Stomach (tissue), 8 donors: ENCODE measurements at regions not wholly inside any gene's neighbourhood (a gene's known extent, or its start where the extent isn't known, plus 50 kb on each side); places are given as distances from the start of the nearest gene placed in this dataset.

ENCODE experiments used
- DNase-seq, 2 donors: peaks; one replicate each; pipeline versions ENCODE4 v3.0.0 to v3.0.0-alpha.2; 2013 to 2019
- H3K27ac ChIP-seq, 5 donors: fragments of 200-600 bp in 4 of 5; sonication (generic) in 4 of 5; one replicate each; pipeline ENCODE4 v1.5.1; 2013 to 2019; ENCODE audit warnings: mild to moderate bottlenecking in 1 of 5, moderate library complexity in 1 of 5
- H3K27me3 ChIP-seq, 3 donors: fragments of 200-600 bp; sonication (generic); one replicate each; pipeline ENCODE4 v1.5.1; 2017 to 2019; ENCODE audit warnings: mixed run types in 1 of 3
- H3K36me3 ChIP-seq, 4 donors: fragments of 200-600 bp; sonication (generic); 1 replicate in 3 of 4; 2 replicates in 1 of 4; pipeline ENCODE4 v1.5.1; 2016 to 2019
- H3K4me1 ChIP-seq, 4 donors: fragments of 200-600 bp; sonication (generic); one replicate each; pipeline ENCODE4 v1.5.1; 2016 to 2019
- H3K4me3 ChIP-seq, 4 donors: fragments of 200-600 bp; sonication (generic) in 3 of 4; one replicate each; pipeline ENCODE4 v1.5.1; 2016 to 2019; ENCODE audit warnings: mild to moderate bottlenecking in 1 of 4
- H3K9me3 ChIP-seq, 4 donors: fragments of 200-600 bp; sonication (generic); one replicate each; pipeline ENCODE4 v1.5.1; 2016 to 2019
- CTCF ChIP-seq, 7 experiments: fragments of 450-650 bp in 4 of 7; fragments of 200-600 bp in 3 of 7; sonication (generic) in 3 of 7; IDR thresholded peaks; one replicate each; pipeline ENCODE4 v1.5.1; 2016 to 2019; ENCODE audit warnings: antibody characterized with exemption in 7 of 7, control low read depth in 2 of 7, mild to moderate bottlenecking in 1 of 7
- EP300 ChIP-seq: sonication (generic); formaldehyde crosslinking; IDR thresholded peaks from one replicate; pipeline ENCODE4 v1.6.1; 2017; ENCODE audit warnings: antibody characterized with exemption
- POLR2A ChIP-seq, 4 donors: fragments of 450-650 bp; IDR thresholded peaks; one replicate each; pipeline ENCODE4 v1.6.1; 2016; ENCODE audit warnings: antibody characterized with exemption in 4 of 4, control low read depth in 2 of 4, mild to moderate bottlenecking in 1 of 4, moderate library complexity in 1 of 4
- POLR2AphosphoS5 ChIP-seq, 3 donors: sonication (generic); formaldehyde crosslinking; IDR thresholded peaks; one replicate each; pipeline ENCODE4 v1.6.1; 2016; ENCODE audit warnings: antibody characterized with exemption in 3 of 3
- WGBS, 5 donors: extraction: QIAGEN DNeasy Blood & Tissue Kit in 3 of 5; methylation state at CpG; one replicate each; pipeline versions ENCODE4 v1.1.5 to v1.1.7; 2013 to 2018; 5-methylcytosine and 5-hydroxymethylcytosine counted together
- intact Hi-C: fragments of 100-400 bp; cut with DNase I; formaldehyde crosslinking; loops from one replicate; pipeline ENCODE4 v1.15.1; 2023; ENCODE audit warnings: low total_unique reads
- donor health status: healthy with polysubstance abuse.
- donor health status: Bipolar disorder and iron deficiency.
- donor health status: healthy.

- TF ChIP-seq POLR2A (IDR thresholded peaks at IDR 0.05) (no peak), CTCF (IDR thresholded peaks at IDR 0.05) (no peak), POLR2AphosphoS5 (IDR thresholded peaks at IDR 0.05) (no peak)
- WGBS, 5 donors, result 34 to 45% (median 37%) methylated on average over 2 of the region's 2 CpGs
- H3K36me3 ChIP-seq, result no peaks in the 10 kb centered on the region
- no peak overlapping the region for H3K27ac ChIP-seq
- H3K9me3 ChIP-seq, result no peaks in the 10 kb centered on the region
- DNase-seq, result no peak
- no peak overlapping the region for H3K4me3 ChIP-seq
- intact Hi-C loops, result no loop called here
- H3K27me3 ChIP-seq, result no peaks in the 10 kb centered on the region
- no peaks in the 10 kb centered on the region for H3K4me1 ChIP-seq
Measured at GRCh38 chr1:219689774-219690173, 76.9 kb upstream of the ZC3H11B start.

GRCh38 chr1:219687779-219688178 is 74.9 kb upstream of the ZC3H11B start:
- no peaks in the 10 kb centered on the region for H3K27me3 ChIP-seq
- intact Hi-C loops, result no loop called here
- H3K27ac ChIP-seq, result no peak overlapping the region
- no peaks in the 10 kb centered on the region for H3K9me3 ChIP-seq
- TF ChIP-seq EP300, result no peak
- no peak for TF ChIP-seq POLR2A (IDR thresholded peaks at IDR 0.05)
- TF ChIP-seq CTCF (IDR thresholded peaks at IDR 0.05), result no peak
- TF ChIP-seq POLR2AphosphoS5 (IDR thresholded peaks at IDR 0.05), result no peak
- H3K4me1 ChIP-seq, result no peaks in the 10 kb centered on the region
- no peak for DNase-seq
- H3K4me3 ChIP-seq, result no peak overlapping the region
- no peaks in the 10 kb centered on the region for H3K36me3 ChIP-seq

DNA sequence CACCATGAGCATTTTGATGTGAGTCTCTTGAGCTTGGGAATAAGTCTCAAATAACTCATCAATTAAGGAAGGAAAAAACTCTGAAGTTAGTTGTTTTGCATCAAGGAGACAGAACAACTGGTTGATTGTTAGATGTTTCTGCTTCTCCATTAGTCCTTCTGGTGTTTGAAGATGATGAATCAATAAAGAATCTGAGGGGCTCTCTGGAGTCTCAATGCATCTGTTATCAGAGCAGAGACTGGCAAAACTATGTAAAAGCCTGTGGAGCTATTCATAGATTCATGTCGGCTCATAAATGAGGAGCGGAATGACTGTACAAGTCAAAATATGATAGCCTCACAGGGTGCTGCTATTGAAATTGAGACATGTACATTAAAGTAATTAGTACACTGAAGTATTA is 73.3 kb upstream of the ZC3H11B start:
- no peaks in the 10 kb centered on the region for H3K27me3 ChIP-seq
- intact Hi-C loops, result no loop called here
- no peaks in the 10 kb centered on the region for H3K36me3 ChIP-seq
- TF ChIP-seq POLR2AphosphoS5 (IDR thresholded peaks at IDR 0.05) (no peak), CTCF (IDR thresholded peaks at IDR 0.05) (no peak), EP300 (no peak), POLR2A (IDR thresholded peaks at IDR 0.05) (no peak)
- H3K4me1 ChIP-seq, result no peaks in the 10 kb centered on the region
- H3K4me3 ChIP-seq, result no peak overlapping the region
- no peak overlapping the region for H3K27ac ChIP-seq
- H3K9me3 ChIP-seq, result no peaks in the 10 kb centered on the region
- DNase-seq, result no peak
- 89 to 98% (median 94%) methylated on average over 2 of the region's 2 CpGs for WGBS, 5 donors

DNA sequence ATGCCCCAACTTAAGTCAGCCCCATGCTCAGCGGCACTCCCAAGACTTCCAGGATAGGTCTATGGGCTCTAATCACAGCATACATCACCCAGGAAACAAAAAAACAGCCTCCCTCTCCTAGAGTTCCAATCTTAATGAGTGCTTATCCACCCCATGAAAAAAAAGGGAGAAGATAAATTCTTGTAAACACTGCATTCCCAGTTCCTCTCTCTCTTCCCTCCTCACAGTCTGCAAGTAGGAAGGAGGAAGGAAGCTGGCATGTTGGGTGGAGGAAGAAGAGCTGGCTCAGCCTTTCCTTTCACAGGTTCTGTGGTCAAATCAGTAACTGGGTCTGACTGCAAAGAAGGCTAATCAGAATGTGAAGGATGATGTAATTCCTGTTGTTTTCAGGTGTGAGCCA is 69.9 kb upstream of the ZC3H11B start:
- Histone ChIP-seq H3K27ac (no peak overlapping the region), H3K4me3 (no peak overlapping the region), H3K4me1 (no peaks in the 10 kb centered on the region), H3K9me3 (no peaks in the 10 kb centered on the region), H3K36me3 (no peaks in the 10 kb centered on the region), H3K27me3 (no peaks in the 10 kb centered on the region)
- intact Hi-C loops, result no loop called here
- 61 to 80% (median 77%) methylated on average over 1 of the region's 1 CpG for WGBS, 5 donors
- no peak for DNase-seq
- no peak for TF ChIP-seq POLR2AphosphoS5 (IDR thresholded peaks at IDR 0.05)
- no peak for TF ChIP-seq POLR2A (IDR thresholded peaks at IDR 0.05)
- no peak for TF ChIP-seq CTCF (IDR thresholded peaks at IDR 0.05)
- no peak for TF ChIP-seq EP300

DNA sequence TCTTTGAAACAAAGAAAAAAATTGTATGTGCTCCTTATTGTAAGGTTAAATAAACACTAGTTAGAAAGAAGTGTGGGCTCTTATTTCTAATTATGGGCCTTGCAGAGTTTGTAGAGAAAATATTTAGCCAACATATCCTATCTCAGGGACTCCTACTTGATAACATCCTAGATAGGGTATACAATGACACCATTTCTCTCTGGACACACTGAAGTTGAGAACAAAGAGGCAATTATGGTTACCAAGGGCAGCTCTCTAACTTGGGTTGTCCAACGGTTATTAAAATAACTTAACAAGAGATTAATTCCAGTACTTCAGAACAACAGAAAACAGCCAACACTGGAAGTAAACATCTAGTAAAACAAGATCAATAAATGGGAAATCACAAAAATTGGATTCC is 69.0 kb upstream of the ZC3H11B start:
- Histone ChIP-seq H3K36me3 (no peaks in the 10 kb centered on the region), H3K27ac (no peak overlapping the region), H3K9me3 (no peaks in the 10 kb centered on the region), H3K4me1 (no peaks in the 10 kb centered on the region), H3K27me3 (no peaks in the 10 kb centered on the region), H3K4me3 (no peak overlapping the region)
- intact Hi-C loops, result no loop called here
- no peak for DNase-seq
- WGBS, 5 donors, result 29 to 60% (median 43%) methylated on average over 1 of the region's 1 CpG
- TF ChIP-seq CTCF (IDR thresholded peaks at IDR 0.05) (no peak), POLR2A (IDR thresholded peaks at IDR 0.05) (no peak), EP300 (no peak), POLR2AphosphoS5 (IDR thresholded peaks at IDR 0.05) (no peak)
